ENCODE measurements at regions not wholly inside any gene's neighbourhood (a gene's known extent, or its start where the extent isn't known, plus 50 kb on each side); places are given as distances from the start of the nearest gene placed in this dataset.

DNA sequence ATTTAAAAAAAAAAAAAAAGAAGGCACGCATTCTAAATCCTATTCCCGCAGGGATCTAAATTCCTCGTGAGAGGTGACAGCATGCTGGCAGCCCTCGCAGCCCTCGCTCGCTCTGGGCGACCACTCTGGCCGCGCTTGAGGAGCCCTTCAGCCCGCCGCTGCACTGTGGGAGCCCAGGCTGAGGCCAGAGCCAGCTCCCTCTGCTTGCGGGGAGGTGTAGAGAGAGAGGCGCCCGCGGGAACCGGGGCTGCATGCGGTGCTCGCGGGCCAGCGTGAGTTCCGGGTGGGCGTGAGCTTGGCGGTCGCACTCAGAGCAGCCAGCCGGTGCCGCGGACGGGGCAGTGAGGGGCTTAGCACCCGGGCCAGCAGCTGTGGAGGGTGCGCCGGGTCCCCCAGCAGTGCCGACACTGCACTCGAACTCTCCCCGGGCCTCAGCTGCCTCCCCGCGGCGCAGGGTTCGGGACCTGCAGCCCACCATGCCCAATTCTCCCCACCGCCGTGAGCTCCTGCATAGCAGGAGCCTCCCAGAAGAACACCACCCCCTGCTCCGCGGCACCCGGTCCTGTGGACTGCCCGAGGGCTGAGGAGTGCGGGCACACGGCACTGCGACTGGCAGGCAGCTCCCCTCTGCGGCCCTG, 553.9 kb downstream of the LMO7 start:
- TF ChIP-seq, protein P1, sequence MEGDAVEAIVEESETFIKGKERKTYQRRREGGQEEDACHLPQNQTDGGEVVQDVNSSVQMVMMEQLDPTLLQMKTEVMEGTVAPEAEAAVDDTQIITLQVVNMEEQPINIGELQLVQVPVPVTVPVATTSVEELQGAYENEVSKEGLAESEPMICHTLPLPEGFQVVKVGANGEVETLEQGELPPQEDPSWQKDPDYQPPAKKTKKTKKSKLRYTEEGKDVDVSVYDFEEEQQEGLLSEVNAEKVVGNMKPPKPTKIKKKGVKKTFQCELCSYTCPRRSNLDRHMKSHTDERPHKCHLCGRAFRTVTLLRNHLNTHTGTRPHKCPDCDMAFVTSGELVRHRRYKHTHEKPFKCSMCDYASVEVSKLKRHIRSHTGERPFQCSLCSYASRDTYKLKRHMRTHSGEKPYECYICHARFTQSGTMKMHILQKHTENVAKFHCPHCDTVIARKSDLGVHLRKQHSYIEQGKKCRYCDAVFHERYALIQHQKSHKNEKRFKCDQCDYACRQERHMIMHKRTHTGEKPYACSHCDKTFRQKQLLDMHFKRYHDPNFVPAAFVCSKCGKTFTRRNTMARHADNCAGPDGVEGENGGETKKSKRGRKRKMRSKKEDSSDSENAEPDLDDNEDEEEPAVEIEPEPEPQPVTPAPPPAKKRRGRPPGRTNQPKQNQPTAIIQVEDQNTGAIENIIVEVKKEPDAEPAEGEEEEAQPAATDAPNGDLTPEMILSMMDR (conservative IDR thresholded peaks at IDR 0.05) = no peak
- H3K27ac ChIP-seq = no peak overlapping the region

DNA sequence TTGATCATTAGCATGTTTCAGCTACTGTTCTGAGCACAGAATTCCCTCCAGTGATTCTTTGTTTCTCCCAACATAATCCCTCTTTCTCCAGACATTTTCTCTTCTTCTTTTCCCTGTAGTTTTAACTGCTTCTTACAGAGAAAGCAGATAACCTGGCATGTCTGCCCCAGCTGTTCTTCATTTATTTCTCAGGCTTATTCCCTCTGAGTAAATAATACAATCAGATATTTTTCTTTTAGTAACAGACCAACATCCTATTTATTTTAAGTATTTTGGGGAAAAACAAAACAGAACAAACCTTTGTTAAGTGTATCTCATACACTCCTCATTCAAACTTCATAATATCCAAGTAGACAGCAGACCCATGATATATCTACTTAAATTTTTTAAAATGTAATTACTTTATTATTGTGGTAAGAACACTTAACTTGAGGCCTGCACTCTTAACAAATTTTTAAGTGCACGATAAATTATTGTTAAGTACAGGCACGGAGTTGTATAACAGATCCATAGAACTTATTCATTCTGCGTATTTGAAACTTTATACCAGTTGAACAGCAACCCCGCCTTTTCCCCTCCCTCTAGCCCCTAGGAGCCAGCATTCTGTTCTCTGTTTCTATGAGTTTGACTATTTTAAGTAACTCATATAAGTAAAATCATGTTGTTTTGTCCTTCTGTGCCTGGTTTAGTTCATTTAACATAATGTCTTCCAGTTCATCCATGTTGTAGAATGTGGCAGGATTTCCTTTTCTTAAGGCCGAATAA, 540.0 kb downstream of the LMO7 start:
- TF ChIP-seq, protein P1 (conservative IDR thresholded peaks at IDR 0.05) = no peak
- no peak overlapping the region for H3K27ac ChIP-seq

DNA sequence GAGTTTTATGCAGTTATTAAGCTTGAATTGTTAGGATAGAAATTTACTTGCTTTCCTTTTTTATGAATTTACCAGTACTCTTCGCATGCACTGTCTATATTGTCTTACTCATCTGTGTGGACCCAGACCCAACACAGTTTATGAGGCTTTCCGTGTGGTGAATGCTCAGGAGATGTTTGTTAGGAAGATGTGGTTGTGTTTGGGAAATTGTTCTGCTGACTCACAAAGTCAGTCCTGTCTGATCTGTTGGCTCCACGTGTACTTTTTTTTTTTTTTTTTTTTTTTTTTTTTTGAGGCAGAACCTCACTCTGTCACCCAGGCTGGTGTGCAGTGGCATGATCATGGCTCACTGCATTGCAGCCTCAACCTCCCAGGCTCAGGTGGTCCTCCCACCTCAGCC, 532.5 kb downstream of the LMO7 start:
- TF ChIP-seq, protein P1 (conservative IDR thresholded peaks at IDR 0.05) = no peak
- no peak overlapping the region for H3K27ac ChIP-seq

DNA sequence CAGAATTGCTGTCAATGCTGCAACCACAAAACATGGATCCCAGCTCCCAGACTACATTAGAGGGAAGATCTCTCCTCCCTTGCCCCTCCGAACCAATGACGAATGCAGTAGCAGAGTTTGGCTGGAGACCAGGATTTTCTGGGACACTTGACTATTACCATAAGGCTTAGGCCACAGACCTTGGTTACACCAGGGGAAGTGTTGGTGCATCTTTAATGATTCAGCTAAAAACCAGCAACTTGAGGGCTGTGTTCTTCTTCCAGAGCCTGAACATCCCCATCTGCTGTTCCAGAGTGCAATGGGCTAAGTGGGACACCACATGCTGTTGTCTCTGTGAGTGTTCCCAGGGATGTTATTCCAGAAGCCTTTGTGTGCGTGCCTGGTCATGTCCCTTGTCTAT, 528.2 kb downstream of the LMO7 start:
- TF ChIP-seq, protein P1 (conservative IDR thresholded peaks at IDR 0.05) = no peak
- no peak overlapping the region for H3K27ac ChIP-seq

DNA sequence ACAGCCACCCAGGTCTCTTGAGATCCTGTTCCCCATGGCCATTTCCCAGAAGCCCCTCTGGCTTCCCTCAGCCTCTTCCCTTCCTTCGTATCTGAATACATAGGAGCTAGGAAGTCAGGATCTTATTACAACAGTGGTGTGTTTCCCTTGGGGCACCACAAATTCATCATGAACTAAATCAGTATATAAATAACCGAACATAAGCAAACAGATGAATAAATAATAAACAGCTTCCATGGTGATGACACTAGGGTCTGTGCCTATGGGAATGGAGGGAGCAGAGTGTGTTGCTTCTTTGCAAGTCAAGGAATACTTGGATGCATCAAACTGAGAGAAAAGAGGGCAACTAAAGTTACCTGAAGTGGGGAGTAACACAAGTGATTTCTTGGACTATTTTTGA, 527.6 kb downstream of the LMO7 start:
- TF ChIP-seq, protein P1 (conservative IDR thresholded peaks at IDR 0.05) = no peak
- H3K27ac ChIP-seq = no peak overlapping the region

DNA sequence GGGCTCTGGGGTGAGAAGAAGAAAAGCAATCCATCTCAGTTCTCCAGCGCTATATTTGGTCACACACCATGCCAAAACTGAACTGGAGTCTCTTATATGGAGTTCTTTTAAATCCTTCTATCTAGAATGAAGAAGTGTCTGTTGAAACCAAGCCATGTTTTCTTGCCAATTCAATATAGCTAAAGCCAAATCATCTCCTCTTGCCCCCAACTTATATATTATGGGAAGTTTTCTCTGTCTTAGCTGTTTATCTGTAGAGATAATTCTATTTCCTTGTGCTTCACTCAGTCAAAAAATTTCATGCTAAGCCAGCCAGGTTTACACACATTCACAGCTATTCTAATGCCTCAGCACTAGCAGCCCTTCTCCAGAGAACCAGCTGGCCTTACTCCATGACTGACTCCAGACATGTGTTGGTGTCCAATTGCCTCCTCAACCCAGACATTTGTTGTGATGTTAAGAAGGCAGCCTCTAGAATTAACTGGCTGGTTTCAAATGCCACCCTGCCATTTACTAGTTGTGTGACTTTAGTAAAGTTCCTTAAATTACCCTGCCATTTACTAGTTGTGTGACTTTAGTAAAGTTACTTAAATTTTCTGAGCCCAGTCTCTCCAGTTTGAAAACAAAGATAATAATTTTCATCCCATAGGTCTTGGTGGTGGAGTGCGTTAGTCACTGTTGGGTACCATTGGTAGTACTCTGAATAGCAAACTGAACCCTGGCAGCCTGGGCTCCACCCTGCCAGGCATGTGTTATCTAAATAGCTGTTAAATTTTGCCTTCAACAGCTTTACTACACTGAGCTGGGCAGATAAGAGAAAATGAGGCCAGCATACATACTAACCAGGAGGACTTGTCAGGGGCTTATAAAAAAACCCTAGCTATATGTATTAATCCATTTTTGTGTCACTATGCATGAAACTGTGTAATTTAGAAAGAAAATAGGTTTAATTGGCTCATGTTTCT, 525.1 kb downstream of the LMO7 start:
- TF ChIP-seq, protein P1 (conservative IDR thresholded peaks at IDR 0.05) = no peak
- H3K27ac ChIP-seq = no peak overlapping the region

DNA sequence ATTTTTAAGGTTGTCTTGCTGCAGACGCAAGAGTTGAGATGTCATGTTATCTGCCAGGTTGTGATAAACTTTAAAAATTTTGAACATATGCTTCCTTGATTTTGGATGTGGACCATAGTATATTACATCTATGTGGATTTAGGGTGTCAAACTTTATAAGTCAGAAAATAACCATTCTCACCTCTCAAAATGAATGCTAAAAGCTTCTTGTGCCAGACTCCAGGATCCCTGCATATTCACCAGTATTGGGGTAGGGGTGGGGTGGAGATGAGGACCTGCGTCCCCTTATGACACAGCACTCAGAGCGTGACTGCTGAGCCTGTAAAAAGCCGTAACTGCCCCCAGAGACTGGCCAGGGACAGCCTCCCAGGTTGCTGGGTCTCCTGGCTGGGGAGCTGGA, 524.4 kb downstream of the LMO7 start:
- TF ChIP-seq, protein P1 (conservative IDR thresholded peaks at IDR 0.05) = no peak

More for the DNA sequence above, 524.4 kb downstream of the LMO7 start:
- H3K27ac ChIP-seq = no peak overlapping the region

All from VCaP (cell line).